IPS DF 6.9 (cell line): ENCODE measurements at regions not wholly inside any gene's neighbourhood (a gene's known extent, or its start where the extent isn't known, plus 50 kb on each side); places are given as distances from the start of the nearest gene placed in this dataset.
"Not testable (repeated sequence)": the region's sequence is repeated elsewhere in the genome, so short reads cannot be mapped to it uniquely, and the experiment has no call there.

Experiments used
- DNase-seq: peaks from one replicate; pipeline ENCODE4 v3.0.0-alpha.2; 2013; ENCODE audit warnings: low read depth, low spot score
- H3K27ac ChIP-seq: one replicate; pipeline ENCODE4 v1.5.1; 2013; ENCODE audit warnings: low read length, control low read depth
- H3K27me3 ChIP-seq: 2 replicates; pipeline ENCODE4 v1.6.1; 2013; ENCODE audit warnings: mild to moderate bottlenecking, low read length; ENCODE audit not compliant: control insufficient read depth, insufficient read depth
- H3K36me3 ChIP-seq: 2 replicates; pipeline ENCODE4 v1.6.1; 2013; ENCODE audit warnings: low read length; ENCODE audit not compliant: control insufficient read depth, insufficient read depth
- H3K4me1 ChIP-seq: 2 replicates; pipeline ENCODE4 v1.6.1; 2013; ENCODE audit warnings: low read length; ENCODE audit not compliant: control insufficient read depth, insufficient read depth
- H3K4me3 ChIP-seq: 2 replicates; pipeline ENCODE4 v1.5.1; 2013; ENCODE audit warnings: mild to moderate bottlenecking, low read length
- H3K9me3 ChIP-seq: 2 replicates; pipeline ENCODE4 v1.6.1; 2013; ENCODE audit warnings: low read length, inconsistent platforms; ENCODE audit not compliant: control insufficient read depth, insufficient read depth
- WGBS: extraction: QIAGEN DNeasy Blood & Tissue Kit; methylation state at CpG from one replicate; pipeline ENCODE4 v1.1.7; 2013; ENCODE audit warnings: mixed read lengths, missing lambda C conversion rate; ENCODE audit not compliant: insufficient read length, insufficient coverage; 5-methylcytosine and 5-hydroxymethylcytosine counted together

DNA sequence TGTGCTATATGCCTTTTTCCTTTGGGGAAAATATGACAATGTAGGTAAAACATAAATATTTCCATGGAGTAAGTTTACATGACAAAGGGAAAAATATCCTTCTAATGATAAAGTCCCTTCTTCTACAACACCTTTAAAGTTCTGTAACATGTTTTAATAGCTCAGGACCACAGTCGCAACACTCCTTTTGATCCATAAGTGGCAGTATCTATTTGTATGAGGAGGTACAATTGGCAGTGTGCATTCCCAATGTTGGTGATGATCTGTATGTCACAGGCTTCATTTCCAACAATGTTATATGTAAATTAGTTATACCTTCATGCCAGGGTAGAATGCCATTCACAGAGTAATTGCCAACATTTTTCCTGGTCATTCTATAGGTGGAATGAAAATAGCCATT lies 127.1 kb upstream of the CCNH start:
- Histone ChIP-seq H3K4me3 (no peak overlapping the region), H3K9me3 (no peaks in the 10 kb centered on the region), H3K4me1 (peaks cover 2% of the 10 kb centered on the region; the same call in 1 of the 2 replicates), H3K27ac (no peak overlapping the region), H3K36me3 (no peaks in the 10 kb centered on the region), H3K27me3 (no peaks in the 10 kb centered on the region)
- WGBS: no CpG with 5 or more reads among the region's 1 CpG
- no peak for DNase-seq

GRCh38 chr5:87536365-87536764 lies 123.6 kb upstream of the CCNH start:
- H3K27me3 ChIP-seq: no peaks in the 10 kb centered on the region
- H3K27ac ChIP-seq: no peak overlapping the region
- peaks cover 2% of the 10 kb centered on the region; the same call in 1 of the 2 replicates for H3K4me1 ChIP-seq
- DNase-seq: no peak
- no peaks in the 10 kb centered on the region for H3K9me3 ChIP-seq
- H3K36me3 ChIP-seq: no peaks in the 10 kb centered on the region
- H3K4me3 ChIP-seq: no peak overlapping the region

DNA sequence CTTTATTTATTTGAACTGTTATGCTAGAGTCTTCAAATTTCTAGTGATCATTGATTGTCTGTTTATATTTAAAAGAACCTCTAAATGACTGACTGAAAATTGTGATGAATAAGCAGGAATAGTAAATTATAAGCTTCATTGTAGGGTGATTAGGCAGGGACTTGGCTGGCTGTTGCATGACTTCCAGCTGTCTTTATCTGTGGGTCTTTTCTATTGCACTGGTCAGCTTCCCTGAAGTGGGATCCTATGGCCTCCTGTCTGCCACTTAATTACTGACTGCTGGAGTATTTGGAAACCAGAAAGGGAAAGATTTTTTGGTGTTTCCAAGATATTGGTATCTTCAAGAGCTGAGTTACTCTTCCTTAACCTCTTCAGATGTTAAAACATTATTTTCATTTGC lies 123.0 kb upstream of the CCNH start:
- Histone ChIP-seq H3K9me3 (no peaks in the 10 kb centered on the region), H3K36me3 (no peaks in the 10 kb centered on the region), H3K4me1 (peaks cover 2% of the 10 kb centered on the region; the same call in 1 of the 2 replicates), H3K27me3 (no peaks in the 10 kb centered on the region), H3K27ac (no peak overlapping the region), H3K4me3 (no peak overlapping the region)
- DNase-seq: no peak

DNA sequence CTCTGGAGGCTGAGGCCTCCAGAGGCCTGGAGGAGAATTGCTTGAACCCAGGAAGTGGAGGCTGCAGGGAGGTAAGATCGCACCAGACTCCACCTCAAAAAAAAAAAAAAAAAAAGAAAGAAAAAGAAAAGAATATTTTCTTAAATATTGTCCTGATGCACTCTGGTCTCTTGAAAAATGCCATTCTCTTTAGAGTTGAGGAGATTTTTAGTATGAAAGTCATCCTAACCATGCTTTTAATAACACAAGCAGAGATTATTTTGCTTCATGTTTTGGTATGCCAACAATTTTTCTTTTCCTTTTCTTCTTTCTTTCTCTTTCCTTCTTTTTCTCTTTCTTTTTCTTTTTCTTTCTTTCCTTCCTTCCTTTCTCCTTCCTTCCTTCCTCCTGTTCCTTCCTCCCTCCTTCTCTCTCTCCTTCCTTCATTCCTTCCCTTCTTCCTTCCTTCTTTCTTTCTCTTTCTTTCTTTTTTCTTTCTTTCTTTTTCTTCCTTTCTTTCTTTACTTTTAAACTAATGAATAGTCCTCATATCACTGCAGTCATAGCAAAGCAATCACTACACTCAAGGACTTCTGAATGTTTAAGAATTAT lies 116.9 kb upstream of the CCNH start:
- Histone ChIP-seq H3K4me3 (no peak overlapping the region), H3K27me3 (no peaks in the 10 kb centered on the region), H3K9me3 (no peaks in the 10 kb centered on the region), H3K4me1 (no peaks in the 10 kb centered on the region), H3K27ac (no peak overlapping the region), H3K36me3 (no peaks in the 10 kb centered on the region)
- DNase-seq: no peak
- no CpG with 5 or more reads among the region's 1 CpG for WGBS

DNA sequence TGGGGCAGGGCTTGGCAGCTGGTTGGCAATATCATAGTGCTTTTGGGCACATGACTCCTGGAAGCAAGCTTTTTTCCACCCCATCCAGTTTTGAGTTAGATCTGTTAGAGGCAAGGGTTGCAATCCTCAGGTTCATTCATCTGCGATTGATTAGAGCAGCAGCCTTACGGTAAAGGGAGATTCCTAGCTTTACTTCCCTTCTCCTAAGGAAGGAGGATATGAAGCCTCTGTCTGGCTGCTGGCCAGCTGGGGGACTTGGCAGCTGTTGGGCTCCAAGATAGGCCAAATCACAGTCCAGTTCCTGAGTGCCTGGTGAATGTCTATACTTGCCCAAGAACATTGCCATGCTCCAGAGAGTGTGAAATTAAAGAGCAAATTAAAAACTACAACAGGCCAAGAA lies 113.4 kb upstream of the CCNH start:
- DNase-seq: no peak
- Histone ChIP-seq H3K36me3 (no peaks in the 10 kb centered on the region), H3K27ac (no peak overlapping the region), H3K9me3 (no peaks in the 10 kb centered on the region), H3K4me1 (0 out of 2 replicates have a peak, but pooled peaks cover 1% of the 10 kb centered on the region), H3K4me3 (no peak overlapping the region), H3K27me3 (no peaks in the 10 kb centered on the region)
- no CpG with 5 or more reads among the region's 2 CpGs for WGBS

DNA sequence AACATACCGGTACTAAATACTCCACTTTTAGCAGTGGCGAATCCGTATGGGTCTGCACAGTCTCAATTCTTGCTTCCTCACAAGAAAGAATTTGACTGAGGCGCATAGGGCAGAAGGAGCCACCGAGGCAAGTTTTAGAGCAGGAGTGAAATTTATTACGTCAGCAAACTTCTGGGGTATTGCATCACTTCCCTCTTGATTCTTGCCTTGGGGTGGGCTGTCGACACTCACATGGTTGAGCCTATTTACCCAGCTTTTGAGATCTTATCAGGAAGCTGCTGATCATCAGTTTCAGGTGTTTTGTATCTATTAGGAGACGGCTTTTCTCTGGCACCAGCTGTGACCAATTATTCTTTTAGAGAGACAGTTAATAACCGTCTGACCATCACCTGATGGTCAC lies 111.5 kb upstream of the CCNH start:
- H3K36me3 ChIP-seq: no peaks in the 10 kb centered on the region
- H3K9me3 ChIP-seq: no peaks in the 10 kb centered on the region
- H3K4me1 ChIP-seq: 0 out of 2 replicates have a peak, but pooled peaks cover 1% of the 10 kb centered on the region
- H3K27ac ChIP-seq: no peak overlapping the region
- WGBS: no CpG with 5 or more reads among the region's 9 CpGs
- no peaks in the 10 kb centered on the region for H3K27me3 ChIP-seq
- no peak for DNase-seq
- no peak overlapping the region for H3K4me3 ChIP-seq

- not testable (repeated sequence) for H3K27ac ChIP-seq, H3K27me3 ChIP-seq, H3K9me3 ChIP-seq, DNase-seq, H3K36me3 ChIP-seq, H3K4me1 ChIP-seq, H3K4me3 ChIP-seq
- WGBS: no CpG with 5 or more reads among the region's 3 CpGs
Observed at GRCh38 chr5:87511778-87512177, 99.0 kb upstream of the CCNH start.

DNA sequence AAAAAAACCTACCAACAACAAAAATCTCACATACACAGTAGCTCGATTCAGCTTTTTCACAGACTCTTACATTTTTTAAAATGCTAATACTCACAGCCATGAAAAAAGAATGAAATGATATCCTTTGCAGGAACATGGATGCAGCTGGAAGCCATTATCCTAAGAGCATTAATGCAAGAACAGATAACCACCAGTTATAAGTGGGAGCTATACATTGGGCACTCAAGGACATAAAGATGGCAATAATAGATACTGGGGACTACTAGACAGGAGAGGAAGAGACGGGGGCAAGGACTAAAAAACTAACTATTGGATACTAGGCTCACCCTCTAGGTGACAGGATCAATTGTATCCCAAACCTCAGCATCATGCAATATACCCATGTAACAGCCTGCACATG lies 90.3 kb upstream of the CCNH start:
- no peak for DNase-seq
- no peak overlapping the region for H3K4me3 ChIP-seq
- H3K4me1 ChIP-seq: no peaks in the 10 kb centered on the region
- no peaks in the 10 kb centered on the region for H3K27me3 ChIP-seq
- WGBS: 100% methylated on average over 1 of the region's 2 CpGs
- H3K36me3 ChIP-seq: no peaks in the 10 kb centered on the region
- H3K9me3 ChIP-seq: no peaks in the 10 kb centered on the region
- H3K27ac ChIP-seq: no peak overlapping the region

DNA sequence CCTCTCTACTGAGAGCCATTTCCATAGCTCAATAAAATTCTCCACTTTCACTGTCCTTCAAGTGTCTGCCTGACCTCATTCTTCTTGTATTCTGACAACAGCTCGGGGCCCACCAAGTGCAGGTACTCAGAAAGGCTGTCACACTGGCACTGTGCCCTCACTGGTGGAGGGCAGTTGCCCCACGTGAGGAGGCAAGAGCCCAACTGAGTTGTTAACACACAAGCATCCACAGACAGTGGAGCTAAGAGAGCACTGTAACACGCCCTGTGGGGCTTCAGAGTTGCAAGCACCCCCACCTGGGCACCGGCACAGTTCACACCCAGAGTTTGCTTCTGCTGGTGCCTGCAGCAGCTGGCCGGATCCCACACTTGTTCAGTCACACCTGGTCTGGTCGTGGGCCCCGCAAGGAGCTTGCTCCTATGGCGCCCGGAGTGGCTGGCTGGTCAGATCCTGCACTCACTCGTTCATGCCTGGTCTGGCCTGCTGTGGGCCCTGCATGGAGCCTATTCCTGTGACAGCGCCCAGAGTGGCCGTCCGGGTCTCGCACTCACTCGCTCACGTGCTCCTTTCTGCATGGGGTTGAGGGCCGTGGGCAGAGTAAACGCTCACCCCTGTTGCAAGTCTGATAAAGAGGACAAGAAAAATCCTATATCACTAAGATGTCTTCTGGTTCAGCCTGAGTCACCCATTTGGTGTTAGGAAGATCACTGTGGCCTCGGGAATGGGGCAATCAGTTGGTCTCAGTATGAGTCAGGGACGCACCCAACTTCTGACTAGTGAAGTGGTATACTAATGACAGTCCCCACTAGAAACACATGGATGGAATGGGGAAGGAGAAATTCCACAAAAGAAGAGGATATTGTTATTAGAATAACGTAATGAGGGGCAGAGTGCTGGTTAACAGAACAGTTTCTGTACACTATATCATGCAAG lies 87.0 kb upstream of the CCNH start:
- no peaks in the 10 kb centered on the region for H3K36me3 ChIP-seq
- no peak overlapping the region for H3K4me3 ChIP-seq
- H3K27ac ChIP-seq: no peak overlapping the region
- H3K9me3 ChIP-seq: no peaks in the 10 kb centered on the region
- no peak for DNase-seq
- WGBS: no CpG with 5 or more reads among the region's 21 CpGs
- no peaks in the 10 kb centered on the region for H3K27me3 ChIP-seq
- H3K4me1 ChIP-seq: no peaks in the 10 kb centered on the region
